MCF 10A (cell line): ENCODE measurements at regions not wholly inside any gene's neighbourhood (a gene's known extent, or its start where the extent isn't known, plus 50 kb on each side); places are given as distances from the start of the nearest gene placed in this dataset.
"Not testable (repeated sequence)": the region's sequence is repeated elsewhere in the genome, so short reads cannot be mapped to it uniquely, and the experiment has no call there.

Experiments used
- BruUV-seq: library from RNA; stranded (reverse); fragments of 400-500 nt; replicated peaks from 2 replicates; lab custom pipeline; 2021; lab: Mats Ljungman, UMichigan
- CTCF ChIA-PET: fragments of 300-600 bp; sonication (Branson Sonifier 250); formaldehyde crosslinking; extraction: SDS; loops from one replicate; lab custom pipeline; 2021; ENCODE audit warnings: antibody characterized with exemption, inconsistent platforms; lab: Yijun Ruan, JAX
- POLR2A ChIA-PET: fragments of 300-600, 350-650 bp; sonication (Branson Sonifier 250); formaldehyde crosslinking; extraction: SDS; loops from one replicate; lab custom pipeline; 2020; ENCODE audit warnings: antibody characterized with exemption, inconsistent platforms; lab: Yijun Ruan, JAX
- DNase-seq: peaks from one replicate; pipeline ENCODE4 v3.0.0-alpha.2; 2018; ENCODE audit not compliant: unreplicated experiment
- H3K27ac Mint-ChIP-seq: one replicate; pipeline ENCODE4 v1.8.0; 2022; ENCODE audit warnings: mild to moderate bottlenecking, low read depth, mixed read lengths; ENCODE audit not compliant: unreplicated experiment
- H3K27me3 Mint-ChIP-seq: one replicate; pipeline ENCODE4 v1.8.0; 2022; ENCODE audit warnings: mixed read lengths; ENCODE audit not compliant: insufficient read depth, unreplicated experiment
- H3K36me3 Mint-ChIP-seq: one replicate; pipeline ENCODE4 v1.8.0; 2022; ENCODE audit warnings: mild to moderate bottlenecking, moderate library complexity, mixed read lengths; ENCODE audit not compliant: insufficient read depth, unreplicated experiment
- H3K4me1 Mint-ChIP-seq: one replicate; pipeline ENCODE4 v1.8.0; 2022; ENCODE audit warnings: mixed read lengths; ENCODE audit not compliant: insufficient read depth, unreplicated experiment
- H3K4me3 Mint-ChIP-seq: one replicate; pipeline ENCODE4 v1.8.0; 2022; ENCODE audit warnings: mild to moderate bottlenecking, moderate library complexity, mixed read lengths; ENCODE audit not compliant: unreplicated experiment
- H3K9me3 Mint-ChIP-seq: one replicate; pipeline ENCODE4 v1.8.0; 2022; ENCODE audit warnings: mixed read lengths; ENCODE audit not compliant: unreplicated experiment
- CTCF ChIP-seq: fragments of 200-600 bp; IDR thresholded peaks from one replicate; pipeline ENCODE4 v1.8.0; 2022; ENCODE audit warnings: antibody characterized with exemption, mild to moderate bottlenecking; ENCODE audit not compliant: unreplicated experiment
- intact Hi-C: fragments of 100-400 bp; cut with micrococcal nuclease; formaldehyde crosslinking; loops from 2 replicates; pipeline ENCODE4 v1.14.1; 2022

GRCh38 chr7:96558093-96558492, 151.6 kb downstream of the SEM1 start:
- H3K36me3 Mint-ChIP-seq = no peaks in the 10 kb centered on the region
- CTCF ChIA-PET = no interaction called here
- intact Hi-C loops = no loop called here
- POLR2A ChIA-PET = no interaction called here
- DNase-seq = no peak
- no peak for TF ChIP-seq CTCF
- H3K4me1 Mint-ChIP-seq = peaks cover 7% of the 10 kb centered on the region
- no peaks in the 10 kb centered on the region for H3K9me3 Mint-ChIP-seq
- BruUV-seq = no TSS peak
- peak overlapping the region; percentile 22 for H3K27ac Mint-ChIP-seq
- no peak overlapping the region for H3K4me3 Mint-ChIP-seq
- peaks cover 12% of the 10 kb centered on the region for H3K27me3 Mint-ChIP-seq

DNA sequence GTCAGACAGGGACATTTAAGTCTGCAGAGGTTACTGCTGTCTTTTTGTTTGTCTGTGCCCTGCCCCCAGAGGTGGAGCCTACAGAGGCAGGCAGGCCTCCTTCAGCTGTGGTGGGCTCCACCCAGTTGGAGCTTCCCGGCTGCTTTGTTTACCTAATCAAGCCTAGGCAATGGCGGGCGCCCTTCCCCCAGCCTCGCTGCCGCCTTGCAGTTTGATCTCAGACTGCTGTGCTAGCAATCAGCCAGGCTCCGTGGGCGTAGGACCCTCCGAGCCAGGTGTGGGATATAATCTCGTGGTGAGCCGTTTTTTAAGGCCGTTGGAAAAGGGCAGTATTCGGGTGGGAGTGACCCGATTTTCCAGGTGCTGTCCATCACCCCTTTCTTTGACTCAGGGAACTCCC, 152.0 kb downstream of the SEM1 start:
- CTCF ChIA-PET, H3K36me3 Mint-ChIP-seq, DNase-seq: not testable (repeated sequence)

DNA sequence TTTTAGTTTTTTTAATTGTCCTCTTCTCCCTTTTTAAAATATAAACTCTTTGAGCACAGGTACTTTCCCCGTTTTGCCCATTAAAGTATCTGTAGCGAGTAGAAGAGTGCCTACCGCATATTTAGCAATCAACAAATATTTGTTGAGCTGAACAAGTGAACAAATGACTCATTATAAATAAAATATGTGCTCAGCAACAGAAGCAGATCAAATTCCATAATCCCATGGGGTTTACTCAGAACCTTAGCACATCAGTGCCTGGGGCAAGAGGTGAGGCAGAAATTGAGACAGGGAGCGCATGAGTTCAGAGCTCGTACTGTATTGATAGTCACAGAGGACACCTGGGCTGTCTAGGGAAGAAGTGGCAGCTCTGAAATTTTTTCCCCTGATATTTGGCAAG, 161.0 kb downstream of the SEM1 start:
- ChIA-PET CTCF (interaction anchor here (0.5 to 1.1 kb wide), 5 partner anchors 12 to 630 kb away, joined by 3 to 4 read pairs (median 3); no protein-coding TSS in a partner anchor), POLR2A (interaction anchor here (0.6 to 3.0 kb wide), 5 partner anchors 40 to 1851 kb away, joined by 3 to 25 read pairs (median 6); partner anchors contain the start of gene SEM1)
- peak; percentile 97 for DNase-seq
- no TSS peak for BruUV-seq
- Mint-ChIP-seq H3K36me3 (no peaks in the 10 kb centered on the region), H3K4me1 (peaks cover 34% of the 10 kb centered on the region), H3K27ac (peak overlapping the region; percentile 95), H3K4me3 (peak overlapping the region; percentile 35), H3K9me3 (no peaks in the 10 kb centered on the region), H3K27me3 (no peaks in the 10 kb centered on the region)
- intact Hi-C loops = loop anchor here (5.0 kb wide), 1 partner anchor 159 kb away; the partner anchor contains the start of gene SEM1
- TF ChIP-seq CTCF = no peak

More for the DNA sequence above, 152.0 kb downstream of the SEM1 start:
- H3K27ac Mint-ChIP-seq, H3K4me1 Mint-ChIP-seq, POLR2A ChIA-PET, H3K9me3 Mint-ChIP-seq, BruUV-seq, intact Hi-C loops, H3K4me3 Mint-ChIP-seq, H3K27me3 Mint-ChIP-seq: not testable (repeated sequence)

- CTCF ChIA-PET = interaction anchor here (0.6 to 0.7 kb wide), 2 partner anchors 51 to 479 kb away, joined by 3 to 5 read pairs; no protein-coding TSS in a partner anchor
- peak; percentile 58 for DNase-seq
- Mint-ChIP-seq H3K36me3 (no peaks in the 10 kb centered on the region), H3K9me3 (no peaks in the 10 kb centered on the region), H3K4me1 (peaks cover 34% of the 10 kb centered on the region), H3K4me3 (no peak overlapping the region), H3K27me3 (no peaks in the 10 kb centered on the region), H3K27ac (peak overlapping the region; percentile 95)
- intact Hi-C loops = loop anchor here (5.0 kb wide), 1 partner anchor 160 kb away; the partner anchor contains the start of gene SEM1
- no TSS peak for BruUV-seq
- TF ChIP-seq CTCF = no peak
- POLR2A ChIA-PET = interaction anchor here (0.6 to 3.0 kb wide), 5 partner anchors 14 to 77 kb away, joined by 3 to 25 read pairs (median 5); no protein-coding TSS in a partner anchor
These were observed 162.3 kb downstream of the SEM1 start for GRCh38 chr7:96547371-96547811.
